B cell (primary cell): ENCODE measurements at regions not wholly inside any gene's neighbourhood (a gene's known extent, or its start where the extent isn't known, plus 50 kb on each side); places are given as distances from the start of the nearest gene placed in this dataset.

ENCODE experiments used
- ATAC-seq: fragments of 200-7000 bp; cut with Tn5 transposase; one replicate; pipeline ENCODE4 v1.10.0; 2021; ENCODE audit warnings: low read depth, mild to moderate bottlenecking, moderate number of reproducible peaks, moderate library complexity
- CTCF ChIA-PET: fragments of 350-600 bp; sonication (Branson Sonifier 250); formaldehyde crosslinking; loops from one replicate; lab custom pipeline; 2021; ENCODE audit warnings: antibody characterized with exemption, inconsistent platforms; lab: Charles Lee
- POLR2A ChIA-PET: fragments of 350-600 bp; sonication (Branson Sonifier 250); formaldehyde crosslinking; loops from one replicate; lab custom pipeline; 2021; ENCODE audit warnings: antibody characterized with exemption; lab: Charles Lee
- DNase-seq: peaks from one replicate; pipeline ENCODE4 v3.0.0; 2013
- H2AFZ ChIP-seq: 2 replicates; pipeline ENCODE4 v1.6.1; 2012; ENCODE audit warnings: mild to moderate bottlenecking, low read depth, low read length; ENCODE audit not compliant: insufficient read depth, poor library complexity, severe bottlenecking
- H3K27ac ChIP-seq, 2 donors: 1 replicate in 1 of 2; 2 replicates in 1 of 2; pipeline ENCODE4 v1.5.1; 2012 to 2013; ENCODE audit warnings: low read length in 2 of 2, mild to moderate bottlenecking in 2 of 2, moderate library complexity in 1 of 2
- H3K27me3 ChIP-seq, 4 experiments: fragments of 200-600 bp in 1 of 4; sonication (generic) in 1 of 4; replicated peaks in 1 of 4; 1 replicate in 2 of 4; 2 replicates in 2 of 4; pipeline versions ENCODE4 v1.6.1 to v1.7.0; 2013 to 2016; ENCODE audit warnings: low read length in 3 of 4, mild to moderate bottlenecking in 2 of 4, mixed read lengths in 1 of 4, moderate library complexity in 1 of 4; ENCODE audit not compliant: insufficient read depth in 4 of 4, control insufficient read depth in 3 of 4; ENCODE audit errors: control extremely low read depth in 1 of 4
- H3K36me3 ChIP-seq, 2 experiments: replicated peaks in 1 of 2; 1 replicate in 1 of 2; 2 replicates in 1 of 2; pipeline versions ENCODE4 v1.6.1 to v1.7.1; 2013; ENCODE audit warnings: low read length in 1 of 2; ENCODE audit not compliant: insufficient read depth in 2 of 2, control insufficient read depth in 1 of 2; ENCODE audit errors: control extremely low read depth in 1 of 2, extremely low read depth in 1 of 2
- H3K4me1 ChIP-seq, 2 donors: fragments of 200-600 bp in 1 of 2; sonication (generic) in 1 of 2; 1 replicate in 1 of 2; 2 replicates in 1 of 2; pipeline versions ENCODE4 v1.5.1 to v1.6.1; 2013 to 2017; ENCODE audit warnings: low read length in 2 of 2; ENCODE audit not compliant: control insufficient read depth in 2 of 2, insufficient read depth in 2 of 2
- H3K4me2 ChIP-seq: replicated peaks from 2 replicates; pipeline ENCODE3; 2012; ENCODE audit warnings: mild to moderate bottlenecking, low read depth, low read length; ENCODE audit not compliant: poor library complexity, severe bottlenecking
- H3K4me3 ChIP-seq, 5 experiments: fragments of 200-600 bp in 1 of 5; sonication (generic) in 1 of 5; 1 replicate in 3 of 5; 2 replicates in 2 of 5; pipeline versions ENCODE4 v1.5.1 to v1.7.0; 2011 to 2016; ENCODE audit warnings: low read length in 4 of 5, mild to moderate bottlenecking in 4 of 5, low read depth in 2 of 5, control low read depth in 1 of 5, moderate library complexity in 1 of 5; ENCODE audit not compliant: insufficient read depth in 1 of 5; ENCODE audit errors: control extremely low read depth in 1 of 5, extremely low read depth in 1 of 5
- H3K79me2 ChIP-seq: fragments of 200-600 bp; sonication (generic); one replicate; pipeline ENCODE4 v1.6.0; 2016; ENCODE audit warnings: low read length; ENCODE audit not compliant: control insufficient read depth, insufficient read depth
- H3K9ac ChIP-seq: fragments of 200-600 bp; sonication (generic); 2 replicates; pipeline ENCODE4 v1.6.1; 2017; ENCODE audit warnings: mild to moderate bottlenecking, low read length, moderate library complexity
- H3K9me3 ChIP-seq, 3 donors: one replicate each; pipeline versions ENCODE4 v1.6.1 to v1.7.1; 2013; ENCODE audit warnings: low read length in 2 of 3; ENCODE audit not compliant: control insufficient read depth in 2 of 3, insufficient read depth in 1 of 3; ENCODE audit errors: control extremely low read depth in 1 of 3
- H4K20me1 ChIP-seq: 2 replicates; pipeline ENCODE4 v1.6.0; 2012; ENCODE audit warnings: mild to moderate bottlenecking, low read length; ENCODE audit not compliant: insufficient read depth, control insufficient read depth, poor library complexity, severe bottlenecking
- H3K27ac Mint-ChIP-seq: one replicate; pipeline ENCODE4 v1.8.0; 2021; ENCODE audit warnings: mixed read lengths
- H3K27me3 Mint-ChIP-seq: one replicate; pipeline ENCODE4 v1.8.0; 2021; ENCODE audit warnings: mixed read lengths
- H3K4me1 Mint-ChIP-seq: one replicate; pipeline ENCODE4 v1.8.0; 2021; ENCODE audit warnings: mixed read lengths
- H3K4me3 Mint-ChIP-seq: one replicate; pipeline ENCODE4 v1.8.0; 2021; ENCODE audit warnings: mixed read lengths
- H3K9me3 Mint-ChIP-seq: one replicate; pipeline ENCODE4 v1.8.0; 2022; ENCODE audit warnings: mixed read lengths; ENCODE audit not compliant: insufficient read depth
- EZH2 ChIP-seq: IDR thresholded peaks from 2 replicates; pipeline ENCODE4 v1.6.1; 2012; ENCODE audit warnings: borderline replicate concordance, low read depth, mild to moderate bottlenecking, moderate library complexity, low read length; ENCODE audit not compliant: insufficient read depth, poor library complexity, severe bottlenecking
- WGBS: methylation state at CpG from one replicate; pipeline ENCODE4 v1.1.5; 2013; ENCODE audit warnings: missing lambda C conversion rate; ENCODE audit not compliant: insufficient coverage; 5-methylcytosine and 5-hydroxymethylcytosine counted together
- intact Hi-C: fragments of 100-400 bp; cut with micrococcal nuclease; formaldehyde crosslinking; loops from one replicate; pipeline ENCODE4 v1.10.0; 2022
- TF ChIP-seq, protein P1 (sequence below): fragments of 200-600 bp; IDR thresholded peaks from one replicate; pipeline ENCODE4 v1.8.0; 2022; ENCODE audit warnings: antibody characterized with exemption, mild to moderate bottlenecking

DNA sequence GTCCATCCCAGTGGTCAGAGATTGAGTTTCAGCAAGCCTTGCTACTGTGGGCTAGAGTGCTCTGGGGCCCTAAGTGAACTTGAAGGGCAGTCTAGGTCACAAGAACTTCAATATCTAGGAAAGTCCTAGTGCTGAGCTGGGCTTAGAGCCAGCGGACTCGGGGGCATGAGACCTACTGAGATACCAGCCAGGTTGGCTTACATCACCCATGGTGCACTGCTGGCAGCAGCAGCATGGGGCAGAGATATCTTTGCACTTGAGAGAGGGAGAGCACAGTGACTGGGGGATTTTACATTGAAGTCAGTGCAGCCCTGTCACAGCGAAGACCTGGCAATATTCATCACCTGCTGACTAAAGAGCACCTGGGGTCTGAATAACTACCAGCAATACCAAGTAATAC is 158.3 kb upstream of the PRKD1 start:
- Histone ChIP-seq H2AFZ (no peak overlapping the region), H3K9me3 (peaks cover 0 to 11% (median 0%) of the 10 kb centered on the region in 3 donors), H3K79me2 (no peaks in the 10 kb centered on the region), H3K27me3 (no peaks in the 10 kb centered on the region), H4K20me1 (no peaks in the 10 kb centered on the region), H3K36me3 (no peaks in the 10 kb centered on the region), H3K9ac (no peak overlapping the region), H3K4me2 (no peak overlapping the region), H3K4me3 (no peak overlapping the region), H3K27ac (no peak overlapping the region), H3K4me1 (no peaks in the 10 kb centered on the region)
- Mint-ChIP-seq H3K9me3 (peaks cover 10% of the 10 kb centered on the region), H3K27ac (no peak overlapping the region), H3K4me3 (no peak overlapping the region), H3K4me1 (no peaks in the 10 kb centered on the region), H3K27me3 (no peaks in the 10 kb centered on the region)
- DNase-seq (no peak), ATAC-seq (no peak)
- no peak for TF ChIP-seq EZH2
- TF ChIP-seq, protein P1, sequence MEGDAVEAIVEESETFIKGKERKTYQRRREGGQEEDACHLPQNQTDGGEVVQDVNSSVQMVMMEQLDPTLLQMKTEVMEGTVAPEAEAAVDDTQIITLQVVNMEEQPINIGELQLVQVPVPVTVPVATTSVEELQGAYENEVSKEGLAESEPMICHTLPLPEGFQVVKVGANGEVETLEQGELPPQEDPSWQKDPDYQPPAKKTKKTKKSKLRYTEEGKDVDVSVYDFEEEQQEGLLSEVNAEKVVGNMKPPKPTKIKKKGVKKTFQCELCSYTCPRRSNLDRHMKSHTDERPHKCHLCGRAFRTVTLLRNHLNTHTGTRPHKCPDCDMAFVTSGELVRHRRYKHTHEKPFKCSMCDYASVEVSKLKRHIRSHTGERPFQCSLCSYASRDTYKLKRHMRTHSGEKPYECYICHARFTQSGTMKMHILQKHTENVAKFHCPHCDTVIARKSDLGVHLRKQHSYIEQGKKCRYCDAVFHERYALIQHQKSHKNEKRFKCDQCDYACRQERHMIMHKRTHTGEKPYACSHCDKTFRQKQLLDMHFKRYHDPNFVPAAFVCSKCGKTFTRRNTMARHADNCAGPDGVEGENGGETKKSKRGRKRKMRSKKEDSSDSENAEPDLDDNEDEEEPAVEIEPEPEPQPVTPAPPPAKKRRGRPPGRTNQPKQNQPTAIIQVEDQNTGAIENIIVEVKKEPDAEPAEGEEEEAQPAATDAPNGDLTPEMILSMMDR, result no peak
- intact Hi-C loops, result no loop called here
- WGBS, result 75% methylated on average over 2 of the region's 3 CpGs
- POLR2A ChIA-PET, result no interaction called here
- CTCF ChIA-PET, result no interaction called here

DNA sequence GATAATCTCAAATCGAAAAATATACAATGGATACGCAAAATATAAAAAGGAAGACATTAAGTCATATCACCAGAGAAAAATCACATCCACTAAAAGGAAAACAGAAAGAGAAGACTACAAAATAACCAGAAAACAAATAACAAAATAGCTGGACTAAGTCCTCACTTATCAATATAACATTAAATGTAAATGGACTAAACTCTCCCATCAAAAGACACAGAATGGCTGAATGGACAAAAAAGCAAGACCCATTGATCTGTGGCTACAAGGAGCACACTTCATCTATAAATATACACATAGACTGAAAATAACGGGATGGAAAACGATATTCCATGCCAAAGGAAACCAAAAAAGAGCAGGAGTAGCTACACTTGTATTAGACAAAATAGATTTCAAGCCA is 161.0 kb upstream of the PRKD1 start:
- H3K27me3 Mint-ChIP-seq, result no peaks in the 10 kb centered on the region
- no peak overlapping the region for H3K9ac ChIP-seq
- no peak for ATAC-seq
- no peaks in the 10 kb centered on the region for H3K36me3 ChIP-seq
- POLR2A ChIA-PET, result no interaction called here
- no peaks in the 10 kb centered on the region for H3K4me1 Mint-ChIP-seq
- TF ChIP-seq, protein P1, result no peak
- H3K4me1 ChIP-seq, result no peaks in the 10 kb centered on the region
- H3K27ac Mint-ChIP-seq, result no peak overlapping the region
- H4K20me1 ChIP-seq, result no peaks in the 10 kb centered on the region
- no peak overlapping the region for H3K4me3 Mint-ChIP-seq
- peaks cover 0 to 12% (median 2%) of the 10 kb centered on the region in 3 donors for H3K9me3 ChIP-seq
- no peaks in the 10 kb centered on the region for H3K27me3 ChIP-seq
- no peak overlapping the region for H3K27ac ChIP-seq
- CTCF ChIA-PET, result no interaction called here
- no peak overlapping the region for H3K4me3 ChIP-seq
- no CpG with 5 or more reads among the region's 4 CpGs for WGBS
- intact Hi-C loops, result no loop called here
- peaks cover 19% of the 10 kb centered on the region for H3K9me3 Mint-ChIP-seq
- DNase-seq, result no peak
- no peak overlapping the region for H3K4me2 ChIP-seq
- no peaks in the 10 kb centered on the region for H3K79me2 ChIP-seq
- H2AFZ ChIP-seq, result no peak overlapping the region
